ENCODE measurements at regions not wholly inside any gene's neighbourhood (a gene's known extent, or its start where the extent isn't known, plus 50 kb on each side); places are given as distances from the start of the nearest gene placed in this dataset.
"Not testable (repeated sequence)": the region's sequence is repeated elsewhere in the genome, so short reads cannot be mapped to it uniquely, and the experiment has no call there.

DNA sequence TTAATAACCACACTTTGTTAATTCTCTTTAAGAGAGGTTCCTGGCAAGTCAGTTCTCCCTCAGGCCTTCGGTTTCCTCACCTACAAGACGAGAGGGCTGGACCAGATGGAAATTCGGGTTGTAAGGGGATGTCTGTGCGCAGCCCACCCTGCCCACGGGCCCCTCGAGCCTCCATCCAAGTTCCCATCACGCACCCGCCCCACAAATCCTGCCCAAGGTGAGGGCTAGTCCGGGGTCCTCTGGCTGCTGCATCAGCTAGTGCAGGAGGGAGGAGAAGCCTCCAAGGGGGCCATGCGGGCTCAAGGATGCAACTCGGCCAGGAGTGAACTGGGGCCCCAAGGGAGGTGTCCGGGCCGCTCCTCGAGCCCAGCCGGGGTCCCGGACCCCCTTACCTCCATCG lies 169.6 kb upstream of the TP53TG3 start:
- not testable (repeated sequence) for TF ChIP-seq CTCF (IDR thresholded peaks at IDR 0.05 in 2 of 3, conservative IDR thresholded peaks at IDR 0.05 in 1 of 3; ENCODE audit: borderline replicate concordance in 1 of 3, insufficient read depth in 1 of 3, low read depth in 2 of 3, low read length in 2 of 3); EZH2phosphoT487 (IDR thresholded peaks at IDR 0.05; ENCODE audit: borderline replicate concordance); POLR2AphosphoS5 (IDR thresholded peaks at IDR 0.05; ENCODE audit: low read depth, low read length); EZH2 (IDR thresholded peaks at IDR 0.05); ZBTB33 (IDR thresholded peaks at IDR 0.05; ENCODE audit: extremely low read depth, insufficient replicate concordance, low read length); POLR2A (IDR thresholded peaks at IDR 0.05; ENCODE audit: borderline replicate concordance, extremely low read depth, insufficient read depth, insufficient read length); SIN3A (IDR thresholded peaks at IDR 0.05; ENCODE audit: low read depth); ELF1 (IDR thresholded peaks at IDR 0.05; ENCODE audit: borderline replicate concordance, low read depth); JUND (IDR thresholded peaks at IDR 0.05); SP1 (IDR thresholded peaks at IDR 0.05; ENCODE audit: low read depth); ZNF274 (IDR thresholded peaks at IDR 0.05; ENCODE audit: low read depth, low read length)
- TF ChIP-seq, protein P1, sequence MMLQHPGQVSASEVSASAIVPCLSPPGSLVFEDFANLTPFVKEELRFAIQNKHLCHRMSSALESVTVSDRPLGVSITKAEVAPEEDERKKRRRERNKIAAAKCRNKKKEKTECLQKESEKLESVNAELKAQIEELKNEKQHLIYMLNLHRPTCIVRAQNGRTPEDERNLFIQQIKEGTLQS (IDR thresholded peaks at IDR 0.05) = not testable (repeated sequence)

Data from HCT116 (cell line).